GM19035 (cell line): ENCODE measurements at regions not wholly inside any gene's neighbourhood (a gene's known extent, or its start where the extent isn't known, plus 50 kb on each side); places are given as distances from the start of the nearest gene placed in this dataset.
A peak's percentile ranks its signal among the peaks of the same experiment; 100 is the strongest.
"Not testable (repeated sequence)": the region's sequence is repeated elsewhere in the genome, so short reads cannot be mapped to it uniquely, and the experiment has no call there.

Source experiments
- ATAC-seq: cut with Tn5 transposase; IDR thresholded peaks from one replicate; pipeline ENCODE4 v1.9.1; 2021; ENCODE audit not compliant: unreplicated experiment

- no peak for ATAC-seq
Observed at GRCh38 chr14:46444666-46445065, 206.9 kb downstream of the RPL10L start.

GRCh38 chr14:46433381-46433780 lies 218.2 kb downstream of the RPL10L start:
- no peak for ATAC-seq

GRCh38 chr14:46432516-46432915 lies 219.1 kb downstream of the RPL10L start:
- no peak for ATAC-seq

DNA sequence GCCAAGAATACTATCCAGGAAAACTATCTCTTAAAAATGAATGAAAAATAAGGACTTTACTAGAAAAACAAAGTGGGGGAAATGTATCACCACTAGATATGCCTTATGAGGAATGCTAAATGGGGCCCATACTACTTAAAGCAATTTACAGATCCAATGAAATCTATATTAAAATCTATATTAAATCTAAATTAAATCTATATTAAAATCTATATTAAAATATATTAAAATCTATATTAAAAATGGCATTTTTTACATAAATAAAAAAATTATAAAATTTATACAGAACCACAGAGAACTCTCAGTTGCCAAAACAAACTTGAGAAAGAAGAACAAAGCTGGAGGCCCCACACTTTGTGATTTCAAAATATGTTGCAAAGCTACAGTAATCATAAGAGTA lies 234.5 kb downstream of the RPL10L start:
- no peak for ATAC-seq

- ATAC-seq: no peak
Observed at GRCh38 chr14:46404865-46405811, 246.4 kb downstream of the RPL10L start.

GRCh38 chr14:46402001-46402690 lies 249.4 kb downstream of the RPL10L start:
- ATAC-seq: not testable (repeated sequence)

DNA sequence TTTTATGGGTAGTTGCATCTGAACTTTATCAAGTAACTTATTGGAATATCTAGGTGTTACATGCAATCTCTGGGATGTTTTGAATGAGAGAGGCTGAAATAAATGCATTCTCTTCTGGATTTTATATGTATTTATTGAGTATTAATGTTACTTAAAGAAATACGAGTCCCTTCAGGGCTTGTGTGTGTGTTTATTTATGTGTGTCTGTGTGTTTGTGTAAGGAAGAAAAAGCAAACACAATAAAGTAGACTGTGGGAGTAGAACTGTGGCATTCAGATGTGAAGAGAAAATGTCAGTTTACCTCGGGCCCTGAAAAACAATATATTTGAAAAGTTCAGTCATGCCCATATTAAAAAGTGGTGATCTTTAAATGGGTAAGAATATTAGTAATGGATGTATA lies 250.5 kb downstream of the RPL10L start:
- ATAC-seq: no peak

DNA sequence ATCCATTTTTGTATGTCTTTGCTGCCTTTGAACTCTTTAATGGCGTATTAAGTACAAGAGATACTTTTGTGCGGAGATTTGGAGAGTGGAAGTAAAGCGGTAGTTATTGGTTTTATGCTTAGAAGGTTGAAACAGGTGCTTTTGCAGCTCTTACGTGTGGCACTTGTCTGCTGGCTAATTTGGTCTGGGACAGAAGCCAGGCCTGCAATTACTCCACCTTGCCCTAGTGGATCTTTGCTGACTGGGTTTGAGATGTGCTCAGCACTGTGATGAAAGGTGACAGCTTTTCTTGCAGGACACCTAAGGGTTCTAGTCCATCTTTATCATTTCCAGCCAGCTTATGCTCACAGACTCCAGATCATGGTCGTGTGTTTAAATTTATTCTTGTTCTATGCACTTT lies 252.5 kb downstream of the RPL10L start:
- ATAC-seq: no peak

DNA sequence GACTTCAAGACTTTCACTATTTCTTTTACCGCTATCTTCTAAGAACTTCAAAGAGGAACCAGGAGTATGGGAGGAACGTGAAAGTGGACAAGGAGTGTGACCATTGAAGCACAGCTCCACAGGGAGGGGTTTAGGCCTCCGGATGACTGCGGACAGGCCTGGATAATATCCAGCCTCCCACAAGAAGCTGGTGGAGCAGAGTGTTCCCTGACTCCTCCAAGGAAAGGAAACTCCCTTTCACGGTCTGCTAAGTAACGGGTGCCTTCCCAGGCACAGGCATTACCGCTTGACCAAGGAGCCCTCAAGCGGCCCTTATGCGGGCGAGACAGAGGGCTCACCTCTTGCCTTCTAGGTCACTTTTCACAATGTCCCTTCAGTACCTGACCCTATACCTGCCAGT lies 267.0 kb downstream of the RPL10L start:
- no peak for ATAC-seq

GRCh38 chr14:46381674-46382073 lies 269.9 kb downstream of the RPL10L start:
- ATAC-seq: no peak

- ATAC-seq: no peak
Observed at GRCh38 chr14:46378248-46378647, 273.3 kb downstream of the RPL10L start.

DNA sequence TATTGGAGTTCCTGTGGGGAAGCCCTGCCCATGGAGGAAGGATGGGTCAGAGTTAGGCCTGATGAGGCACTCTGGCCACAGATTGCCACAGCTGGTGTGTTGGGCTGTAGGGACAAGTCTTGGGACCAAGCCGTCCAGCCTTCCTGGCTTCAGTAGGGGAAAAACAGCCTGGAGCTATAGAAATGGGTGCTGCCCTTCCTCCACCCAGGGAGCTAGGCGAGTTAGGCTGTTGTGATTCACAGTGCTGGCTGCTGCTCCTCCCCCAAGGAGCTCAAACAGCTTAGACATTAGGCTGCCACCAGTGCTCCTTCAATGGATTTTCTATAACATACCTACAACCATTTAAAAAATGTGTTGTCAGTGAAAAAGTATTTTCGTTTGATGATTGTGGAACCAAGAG lies 274.3 kb downstream of the RPL10L start:
- no peak for ATAC-seq

DNA sequence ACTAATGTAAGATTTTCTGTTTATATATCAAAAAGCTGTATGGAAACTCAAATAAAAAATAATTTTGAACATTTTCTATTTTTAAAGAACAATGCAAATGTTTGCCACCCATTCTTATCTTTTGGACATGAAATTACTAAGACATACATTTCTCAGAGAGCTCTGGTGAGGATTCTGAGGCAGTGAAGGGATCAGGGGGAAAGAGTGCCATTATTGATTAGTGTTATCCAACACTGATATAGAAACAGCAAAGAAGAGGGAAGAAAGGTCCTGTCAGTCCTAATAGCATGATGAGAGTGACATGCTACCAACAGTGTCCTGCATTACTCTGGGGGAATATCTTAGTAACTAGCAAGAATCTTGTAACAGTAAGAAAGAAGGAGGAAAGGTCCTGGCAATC lies 282.2 kb downstream of the RPL10L start:
- ATAC-seq: no peak

DNA sequence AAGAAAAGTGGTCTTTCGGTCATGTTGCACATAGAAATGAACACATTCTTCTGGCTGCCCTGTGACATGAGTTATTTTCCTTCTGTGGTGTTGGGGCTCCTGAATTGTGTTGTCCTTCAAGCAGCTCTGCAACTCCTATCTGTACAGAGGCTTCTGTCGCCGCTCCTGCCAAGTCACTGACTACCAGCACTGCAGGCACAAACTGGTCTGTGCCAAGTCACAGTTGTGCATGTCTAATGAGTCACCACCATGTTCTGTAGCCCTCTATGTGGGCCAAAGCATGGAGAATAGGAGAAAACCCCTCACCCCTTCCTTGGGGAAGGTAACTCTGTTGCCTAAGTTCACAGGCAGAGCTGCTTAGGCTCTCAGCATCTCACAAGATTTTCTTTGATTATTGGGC lies 283.3 kb downstream of the RPL10L start:
- ATAC-seq: no peak

DNA sequence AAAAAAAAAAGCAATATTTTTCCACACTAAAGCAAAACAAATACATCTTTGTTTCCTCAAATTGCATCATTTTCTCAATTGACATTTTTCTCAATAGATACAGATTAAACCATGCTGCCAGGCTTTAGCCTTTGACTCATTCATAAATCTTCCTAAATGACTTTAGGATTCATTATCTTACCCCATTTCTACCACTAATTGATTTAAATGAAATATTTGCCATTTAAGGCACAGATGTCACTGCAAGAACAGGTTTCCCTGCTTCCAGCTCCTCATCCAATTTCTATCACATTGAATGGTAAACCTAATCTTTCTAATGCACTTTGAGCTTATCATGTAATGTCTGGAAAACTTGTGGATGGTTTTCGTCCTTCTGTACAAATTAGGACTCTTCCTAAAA lies 298.7 kb downstream of the RPL10L start:
- ATAC-seq: no peak

DNA sequence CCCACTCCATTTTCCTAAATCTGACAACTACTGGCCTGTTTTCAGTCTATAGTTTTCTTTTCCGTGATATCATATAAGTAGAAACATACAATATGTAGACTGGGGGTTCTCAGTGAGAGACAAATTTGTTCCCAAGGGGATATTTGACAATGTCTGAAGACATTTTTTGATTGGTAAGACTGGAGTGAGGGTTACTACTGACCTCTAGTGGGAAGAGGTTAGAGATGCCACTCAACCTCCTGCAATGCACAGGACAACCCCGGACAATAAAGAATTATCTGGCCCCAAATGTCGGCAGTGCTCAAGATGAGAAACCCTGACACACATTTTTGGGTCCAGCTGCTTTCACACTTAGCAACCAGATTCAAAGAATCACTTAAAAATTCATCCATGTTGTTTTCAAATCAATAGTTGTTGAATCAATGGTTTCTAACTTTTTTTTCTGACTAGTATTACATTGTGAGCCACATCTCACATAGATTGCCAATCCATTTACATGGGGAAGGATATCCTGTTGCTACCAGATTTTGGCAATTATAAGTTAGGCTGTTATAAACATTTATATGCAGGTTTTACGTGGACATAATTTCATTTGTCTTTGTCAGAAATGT lies 307.1 kb downstream of the RPL10L start:
- peak; percentile 74 for ATAC-seq

DNA sequence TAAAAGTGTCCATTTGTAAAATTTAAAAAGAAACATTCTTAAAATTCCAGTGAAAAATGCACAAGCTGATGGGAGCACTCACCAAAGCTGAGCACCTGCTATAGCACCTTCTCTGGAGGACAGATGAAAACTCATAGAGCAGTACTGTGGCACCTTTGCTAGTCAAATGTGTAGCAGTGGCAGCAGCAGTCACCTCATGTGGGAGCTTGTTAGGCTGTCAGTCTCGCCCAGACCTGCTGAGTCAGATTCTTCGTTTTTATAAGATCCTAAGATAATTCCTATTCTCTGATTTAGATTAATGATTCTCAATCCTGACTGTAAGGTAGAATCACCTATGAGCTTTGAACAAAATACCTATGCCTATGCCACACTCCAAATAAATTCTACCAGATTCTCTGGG lies 325.8 kb downstream of the RPL10L start:
- ATAC-seq: no peak

DNA sequence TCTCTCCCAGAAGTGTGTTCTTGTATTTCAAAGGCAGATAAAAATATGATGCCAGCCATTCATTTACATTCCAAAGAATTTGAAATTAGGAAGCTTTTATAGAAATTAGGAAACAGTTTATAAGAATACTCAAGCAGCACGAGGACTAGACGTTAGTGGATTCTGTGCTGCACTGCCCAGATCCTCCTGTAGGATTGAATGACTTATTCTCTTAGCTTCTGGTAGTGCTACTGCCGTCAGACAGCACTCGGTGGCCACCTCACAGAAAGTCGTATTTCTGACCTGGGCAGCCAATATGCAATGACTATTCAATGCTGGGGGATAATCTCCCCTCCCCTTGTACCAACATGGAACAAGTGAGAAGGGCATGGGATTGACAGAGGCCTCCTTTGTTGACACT lies 326.4 kb downstream of the RPL10L start:
- ATAC-seq: no peak

DNA sequence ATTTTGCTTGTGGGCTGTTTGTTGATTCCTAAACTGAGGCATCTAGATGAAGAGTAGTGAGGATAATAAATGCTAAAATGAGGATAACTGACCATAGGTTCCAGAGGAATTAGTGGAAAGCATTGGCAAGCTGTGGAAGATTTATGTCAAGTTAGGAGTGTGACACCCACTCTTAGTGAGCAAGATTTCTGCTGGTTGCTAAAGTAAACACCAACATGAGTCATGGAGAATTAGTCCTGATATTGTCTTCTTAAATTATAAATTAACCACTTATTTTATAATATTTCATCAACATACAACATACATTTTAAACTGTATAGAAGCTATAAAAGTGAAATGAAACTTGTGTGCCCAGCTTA lies 328.2 kb downstream of the RPL10L start:
- no peak for ATAC-seq

DNA sequence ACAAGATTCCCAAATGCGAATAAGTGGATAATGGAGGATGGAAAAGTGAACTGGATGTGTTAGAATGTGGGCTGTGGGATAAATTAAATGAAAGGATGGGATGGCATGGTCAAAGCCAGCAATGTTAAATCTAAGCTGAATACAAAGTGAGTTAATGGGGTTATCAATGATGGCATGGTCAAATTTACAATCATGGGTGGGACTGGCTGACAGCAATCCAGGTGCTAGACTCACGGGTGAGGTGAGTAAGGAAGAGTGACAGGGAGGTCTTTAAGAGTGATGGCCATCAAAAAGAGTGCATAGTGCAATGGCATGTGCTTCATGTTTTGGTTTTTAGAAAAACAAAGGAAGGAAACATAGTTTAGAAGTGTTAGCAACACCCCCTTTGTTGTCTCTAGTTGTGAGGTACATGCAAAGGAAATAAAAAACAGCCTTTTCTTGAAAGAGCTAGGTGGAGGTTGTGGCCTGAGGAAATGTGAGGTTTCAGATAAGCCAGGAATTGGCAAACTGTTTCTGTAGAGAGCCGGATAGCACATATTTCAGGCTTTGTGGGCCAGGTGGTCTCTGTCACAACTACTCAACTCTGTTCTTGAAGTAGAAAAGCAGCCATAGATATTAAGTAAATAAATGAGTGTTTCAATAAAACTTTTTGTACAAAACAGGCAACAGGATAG lies 328.7 kb downstream of the RPL10L start:
- ATAC-seq: no peak

DNA sequence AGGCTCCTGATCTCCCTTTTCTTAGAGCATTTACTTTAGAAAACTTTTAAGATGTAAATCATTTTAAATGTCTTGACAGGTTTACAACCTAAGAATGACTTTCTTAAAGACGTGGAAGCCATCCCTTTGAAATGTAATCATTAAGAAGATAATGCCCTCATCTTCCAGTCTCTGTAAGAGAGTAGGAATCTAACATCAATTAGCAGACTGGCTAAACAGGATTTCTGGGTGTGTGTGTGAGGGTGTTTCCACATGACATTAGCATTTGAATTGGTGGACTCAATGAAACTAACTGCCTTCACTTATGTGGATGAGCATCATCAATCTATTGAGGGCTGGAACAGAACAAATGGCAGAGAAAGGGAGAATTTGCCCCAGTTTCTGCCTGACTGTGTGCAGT lies 329.5 kb downstream of the RPL10L start:
- no peak for ATAC-seq
